SK-N-SH treated with all-trans-retinoic acid at 6 μM for 48 hours (cell line): ENCODE measurements at regions not wholly inside any gene's neighbourhood (a gene's known extent, or its start where the extent isn't known, plus 50 kb on each side); places are given as distances from the start of the nearest gene placed in this dataset.

Experiments used
- ATAC-seq: fragments of 200-7000 bp; cut with Tn5 transposase; 3 replicates; pipeline ENCODE4 v1.9.1; 2020; ENCODE audit warnings: mild to moderate bottlenecking, moderate library complexity
- ARNTL ChIP-seq: fragments of 450-650 bp; formaldehyde crosslinking; IDR thresholded peaks from 2 replicates; pipeline ENCODE4 v1.5.0; 2020; ENCODE audit warnings: low read depth, mild to moderate bottlenecking, moderate library complexity, borderline replicate concordance
- BACH2 ChIP-seq: fragments of 250-450 bp; sonication (Bioruptor Pico); IDR thresholded peaks from 2 replicates; pipeline ENCODE4 v1.9.0; 2021; ENCODE audit warnings: mild to moderate bottlenecking, borderline replicate concordance
- CSDC2 ChIP-seq: fragments of 250-450 bp; sonication (Bioruptor Pico); IDR thresholded peaks from 2 replicates; pipeline ENCODE4 v1.5.0; 2020; ENCODE audit warnings: mild to moderate bottlenecking, moderate library complexity
- CSRNP3 ChIP-seq: fragments of 250-450 bp; sonication (Bioruptor Pico); IDR thresholded peaks from 2 replicates; pipeline ENCODE4 v1.5.1; 2021; ENCODE audit warnings: mild to moderate bottlenecking, moderate library complexity
- ESRRG ChIP-seq: fragments of 250-450 bp; sonication (Bioruptor Pico); IDR thresholded peaks from 2 replicates; pipeline ENCODE4 v1.6.1; 2021; ENCODE audit warnings: mild to moderate bottlenecking
- GLIS3 ChIP-seq: fragments of 250-450 bp; sonication (Bioruptor Pico); IDR thresholded peaks from 2 replicates; pipeline ENCODE4 v1.5.0; 2020; ENCODE audit warnings: mild to moderate bottlenecking, moderate library complexity
- ISL1 ChIP-seq: fragments of 250-450 bp; sonication (Bioruptor Pico); IDR thresholded peaks from 2 replicates; pipeline ENCODE4 v2.1.2; 2022; ENCODE audit warnings: mild to moderate bottlenecking, moderate library complexity
- OSR1 ChIP-seq: fragments of 250-450 bp; sonication (Bioruptor Pico); IDR thresholded peaks from 2 replicates; pipeline ENCODE4 v1.8.0; 2022; ENCODE audit warnings: moderate library complexity, mild to moderate bottlenecking, inconsistent platforms
- PATZ1 ChIP-seq: fragments of 250-450 bp; sonication (Bioruptor Pico); IDR thresholded peaks from 2 replicates; pipeline ENCODE4 v1.8.0; 2020; ENCODE audit warnings: mild to moderate bottlenecking, moderate library complexity, borderline replicate concordance
- POU6F1 ChIP-seq: fragments of 250-450 bp; sonication (Bioruptor Pico); IDR thresholded peaks from 2 replicates; pipeline ENCODE4 v1.8.0; 2021; ENCODE audit warnings: low read depth, mild to moderate bottlenecking, moderate library complexity, borderline replicate concordance
- PPARA ChIP-seq: fragments of 250-450 bp; sonication (Bioruptor Pico); IDR thresholded peaks from 2 replicates; pipeline ENCODE4 v1.5.0; 2020; ENCODE audit warnings: mild to moderate bottlenecking, borderline replicate concordance
- RARB ChIP-seq: fragments of 250-450 bp; sonication (Bioruptor Pico); IDR thresholded peaks from 2 replicates; pipeline ENCODE4 v1.8.0; 2021; ENCODE audit warnings: mild to moderate bottlenecking, moderate library complexity
- SNAI2 ChIP-seq: fragments of 250-450 bp; sonication (Bioruptor Pico); IDR thresholded peaks from 2 replicates; pipeline ENCODE4 v1.5.0; 2020; ENCODE audit warnings: mild to moderate bottlenecking, moderate library complexity
- TCF4 ChIP-seq: fragments of 250-450 bp; sonication (Bioruptor Pico); IDR thresholded peaks from 2 replicates; pipeline ENCODE4 v1.8.0; 2021; ENCODE audit warnings: mild to moderate bottlenecking, moderate library complexity, borderline replicate concordance
- TOX ChIP-seq: fragments of 250-450 bp; sonication (Bioruptor Pico); IDR thresholded peaks from 2 replicates; pipeline ENCODE4 v1.8.0; 2021; ENCODE audit warnings: mild to moderate bottlenecking, moderate library complexity, borderline replicate concordance
- TSHZ2 ChIP-seq: fragments of 250-450 bp; sonication (Bioruptor Pico); IDR thresholded peaks from 2 replicates; pipeline ENCODE4 v1.5.0; 2020; ENCODE audit warnings: mild to moderate bottlenecking, moderate library complexity
- ZC3H10 ChIP-seq: fragments of 250-450 bp; sonication (Bioruptor Pico); IDR thresholded peaks from 2 replicates; pipeline ENCODE4 v1.5.1; 2021; ENCODE audit warnings: mild to moderate bottlenecking, moderate library complexity
- ZFP30 ChIP-seq: fragments of 450-650 bp; formaldehyde crosslinking; IDR thresholded peaks from 2 replicates; pipeline ENCODE4 v1.5.0; 2022; ENCODE audit warnings: mild to moderate bottlenecking, moderate library complexity
- ZNF565 ChIP-seq: fragments of 450-650 bp; formaldehyde crosslinking; conservative IDR thresholded peaks from 2 replicates; pipeline ENCODE4 v1.5.0; 2020; ENCODE audit warnings: low read depth, mild to moderate bottlenecking, moderate library complexity
- ZNF70 ChIP-seq: fragments of 450-650 bp; formaldehyde crosslinking; IDR thresholded peaks from 2 replicates; pipeline ENCODE4 v1.5.0; 2020; ENCODE audit warnings: mild to moderate bottlenecking, moderate library complexity
- ZNF8 ChIP-seq: fragments of 450-650 bp; formaldehyde crosslinking; IDR thresholded peaks from 2 replicates; pipeline ENCODE4 v1.5.0; 2020; ENCODE audit warnings: mild to moderate bottlenecking, moderate library complexity
- TF ChIP-seq, protein P1 (sequence below): fragments of 250-450 bp; sonication (Bioruptor Pico); IDR thresholded peaks from 2 replicates; pipeline ENCODE4 v1.5.1; 2020; ENCODE audit warnings: low read depth, mild to moderate bottlenecking, moderate library complexity

- no peak for TF ChIP-seq OSR1
- no peak for TF ChIP-seq PATZ1
- TF ChIP-seq ISL1 (CRISPR knock-in tag) = no peak
- no peak for TF ChIP-seq ZNF8 (CRISPR knock-in tag)
- TF ChIP-seq ZFP30 (CRISPR knock-in tag) = no peak
- no peak for TF ChIP-seq ZNF70 (CRISPR knock-in tag)
- TF ChIP-seq CSRNP3 (CRISPR knock-in tag) = no peak
- TF ChIP-seq POU6F1 (CRISPR knock-in tag) = no peak
- no peak for TF ChIP-seq TSHZ2 (CRISPR knock-in tag)
- no peak for TF ChIP-seq ESRRG (CRISPR knock-in tag)
- TF ChIP-seq, protein P1, sequence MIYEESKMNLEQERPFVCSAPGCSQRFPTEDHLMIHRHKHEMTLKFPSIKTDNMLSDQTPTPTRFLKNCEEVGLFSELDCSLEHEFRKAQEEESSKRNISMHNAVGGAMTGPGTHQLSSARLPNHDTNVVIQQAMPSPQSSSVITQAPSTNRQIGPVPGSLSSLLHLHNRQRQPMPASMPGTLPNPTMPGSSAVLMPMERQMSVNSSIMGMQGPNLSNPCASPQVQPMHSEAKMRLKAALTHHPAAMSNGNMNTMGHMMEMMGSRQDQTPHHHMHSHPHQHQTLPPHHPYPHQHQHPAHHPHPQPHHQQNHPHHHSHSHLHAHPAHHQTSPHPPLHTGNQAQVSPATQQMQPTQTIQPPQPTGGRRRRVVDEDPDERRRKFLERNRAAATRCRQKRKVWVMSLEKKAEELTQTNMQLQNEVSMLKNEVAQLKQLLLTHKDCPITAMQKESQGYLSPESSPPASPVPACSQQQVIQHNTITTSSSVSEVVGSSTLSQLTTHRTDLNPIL (CRISPR knock-in tag) = no peak
- no peak for ATAC-seq
Measured at GRCh38 chr21:21731626-21732025, 733.4 kb downstream of the NCAM2 start.

- ATAC-seq = no peak
- TF ChIP-seq ZNF565 (CRISPR knock-in tag) = no peak
- TF ChIP-seq RARB (CRISPR knock-in tag) = no peak
- TF ChIP-seq CSRNP3 (CRISPR knock-in tag) = no peak
- TF ChIP-seq, protein P1 (CRISPR knock-in tag) = no peak
- no peak for TF ChIP-seq ZFP30 (CRISPR knock-in tag)
- TF ChIP-seq TCF4 (CRISPR knock-in tag) = no peak
- TF ChIP-seq PATZ1 = no peak
- TF ChIP-seq ZC3H10 (CRISPR knock-in tag) = no peak
- no peak for TF ChIP-seq ARNTL (CRISPR knock-in tag)
- TF ChIP-seq ESRRG (CRISPR knock-in tag) = no peak
- no peak for TF ChIP-seq ZNF8 (CRISPR knock-in tag)
- no peak for TF ChIP-seq SNAI2
- TF ChIP-seq TOX = no peak
- no peak for TF ChIP-seq ISL1 (CRISPR knock-in tag)
- TF ChIP-seq GLIS3 (CRISPR knock-in tag) = no peak
- TF ChIP-seq CSDC2 (CRISPR knock-in tag) = no peak
- TF ChIP-seq BACH2 (CRISPR knock-in tag) = no peak
- TF ChIP-seq TSHZ2 (CRISPR knock-in tag) = no peak
- TF ChIP-seq PPARA (CRISPR knock-in tag) = no peak
Measured at GRCh38 chr21:21734088-21734487, 735.9 kb downstream of the NCAM2 start.
